ENCODE measurements at regions not wholly inside any gene's neighbourhood (a gene's known extent, or its start where the extent isn't known, plus 50 kb on each side); places are given as distances from the start of the nearest gene placed in this dataset.

DNA sequence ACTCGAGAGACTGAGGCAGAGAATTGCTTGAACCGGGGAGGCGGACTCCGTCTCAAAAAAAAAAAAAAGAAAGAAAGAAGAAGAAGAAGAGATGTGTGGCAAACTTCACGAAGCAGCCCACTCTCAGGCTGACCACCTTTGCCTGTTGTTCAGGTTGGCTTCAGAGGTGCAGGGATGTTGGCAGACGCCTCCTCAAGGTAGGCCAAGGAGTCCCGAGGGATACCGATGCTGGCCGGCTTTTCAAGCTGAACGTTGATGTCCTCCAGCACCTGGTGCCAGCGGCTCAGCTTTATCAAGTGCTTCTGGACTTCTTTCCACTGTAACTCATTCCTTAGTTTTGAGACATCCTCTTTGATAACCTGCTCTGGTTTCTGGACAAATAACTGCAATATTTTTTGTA is 243.8 kb upstream of the ADGRL2 start:
- H2AFZ ChIP-seq (ENCODE audit: low read length) = no peak overlapping the region
- no peaks in the 10 kb centered on the region for H3K9me2 ChIP-seq (replicated peaks; ENCODE audit: insufficient read depth, low read length)
- no peak for DNase-seq
- H3K27ac ChIP-seq (ENCODE audit: low read length) = no peak overlapping the region
- TF ChIP-seq EZH2phosphoT487 (IDR thresholded peaks at IDR 0.05; ENCODE audit: low read length) (no peak), EZH2 (optimal IDR thresholded peaks at IDR 0.05; ENCODE audit: low read depth, low read length) (no peak)
- TF ChIP-seq, protein P1, sequence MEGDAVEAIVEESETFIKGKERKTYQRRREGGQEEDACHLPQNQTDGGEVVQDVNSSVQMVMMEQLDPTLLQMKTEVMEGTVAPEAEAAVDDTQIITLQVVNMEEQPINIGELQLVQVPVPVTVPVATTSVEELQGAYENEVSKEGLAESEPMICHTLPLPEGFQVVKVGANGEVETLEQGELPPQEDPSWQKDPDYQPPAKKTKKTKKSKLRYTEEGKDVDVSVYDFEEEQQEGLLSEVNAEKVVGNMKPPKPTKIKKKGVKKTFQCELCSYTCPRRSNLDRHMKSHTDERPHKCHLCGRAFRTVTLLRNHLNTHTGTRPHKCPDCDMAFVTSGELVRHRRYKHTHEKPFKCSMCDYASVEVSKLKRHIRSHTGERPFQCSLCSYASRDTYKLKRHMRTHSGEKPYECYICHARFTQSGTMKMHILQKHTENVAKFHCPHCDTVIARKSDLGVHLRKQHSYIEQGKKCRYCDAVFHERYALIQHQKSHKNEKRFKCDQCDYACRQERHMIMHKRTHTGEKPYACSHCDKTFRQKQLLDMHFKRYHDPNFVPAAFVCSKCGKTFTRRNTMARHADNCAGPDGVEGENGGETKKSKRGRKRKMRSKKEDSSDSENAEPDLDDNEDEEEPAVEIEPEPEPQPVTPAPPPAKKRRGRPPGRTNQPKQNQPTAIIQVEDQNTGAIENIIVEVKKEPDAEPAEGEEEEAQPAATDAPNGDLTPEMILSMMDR (IDR thresholded peaks at IDR 0.05; ENCODE audit: low read length) = no peak
- H3K9me3 ChIP-seq (replicated peaks; ENCODE audit: insufficient read depth, low read length) = no peaks in the 10 kb centered on the region
- no peak overlapping the region for H3K9ac ChIP-seq (ENCODE audit: low read length)
- H3K4me3 ChIP-seq (ENCODE audit: low read length) = no peak overlapping the region
- H3K36me3 ChIP-seq (replicated peaks; ENCODE audit: insufficient read depth, low read length) = no peaks in the 10 kb centered on the region
- H3K4me2 ChIP-seq (ENCODE audit: low read depth, low read length) = no peak overlapping the region
- no peaks in the 10 kb centered on the region for H3K79me2 ChIP-seq (ENCODE audit: low read length)
- peaks cover 7% of the 10 kb centered on the region; the same call in 1 of the 2 replicates for H3F3A ChIP-seq (ENCODE audit: insufficient read depth, low read length)
- no peaks in the 10 kb centered on the region for H4K20me1 ChIP-seq (ENCODE audit: insufficient read depth, low read length)
- H3K4me1 ChIP-seq (ENCODE audit: low read length) = peaks cover 9% of the 10 kb centered on the region; the same call in 1 of the 2 replicates
- peaks cover 24% of the 10 kb centered on the region for H3K27me3 ChIP-seq (replicated peaks; ENCODE audit: insufficient read depth, low read length)

DNA sequence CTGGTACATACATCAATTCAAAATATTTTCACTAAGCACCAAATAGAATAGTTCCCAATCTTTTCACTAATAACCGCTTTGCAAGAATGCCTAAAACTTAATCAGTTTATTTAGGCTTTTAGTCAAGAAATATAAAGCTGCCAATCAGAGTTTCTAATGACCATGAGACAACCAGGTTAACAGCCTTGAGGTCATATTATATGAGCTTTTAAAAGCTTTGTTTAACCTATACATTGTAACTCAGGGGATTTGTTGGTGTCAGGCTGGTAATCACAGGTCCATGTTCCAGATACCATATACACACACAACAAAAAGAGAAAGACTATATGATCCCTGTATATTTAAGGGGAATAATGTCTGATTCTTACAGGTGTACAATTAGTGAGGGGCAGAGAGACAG is 246.2 kb upstream of the ADGRL2 start:
- no peak for DNase-seq
- no peaks in the 10 kb centered on the region for H3K79me2 ChIP-seq (ENCODE audit: low read length)
- H3K4me1 ChIP-seq (ENCODE audit: low read length) = peaks cover 15% of the 10 kb centered on the region
- H3K4me3 ChIP-seq (ENCODE audit: low read length) = no peak overlapping the region
- H3K9me3 ChIP-seq (replicated peaks; ENCODE audit: insufficient read depth, low read length) = no peaks in the 10 kb centered on the region
- peaks cover 46% of the 10 kb centered on the region for H3K27me3 ChIP-seq (replicated peaks; ENCODE audit: insufficient read depth, low read length)
- H3F3A ChIP-seq (ENCODE audit: insufficient read depth, low read length) = peaks cover 10% of the 10 kb centered on the region
- H3K4me2 ChIP-seq (ENCODE audit: low read depth, low read length) = no peak overlapping the region
- H4K20me1 ChIP-seq (ENCODE audit: insufficient read depth, low read length) = no peaks in the 10 kb centered on the region
- TF ChIP-seq EZH2phosphoT487 (IDR thresholded peaks at IDR 0.05; ENCODE audit: low read length) (no peak), EZH2 (optimal IDR thresholded peaks at IDR 0.05; ENCODE audit: low read depth, low read length) (no peak)
- TF ChIP-seq, protein P1 (IDR thresholded peaks at IDR 0.05; ENCODE audit: low read length) = no peak
- no peaks in the 10 kb centered on the region for H3K9me2 ChIP-seq (replicated peaks; ENCODE audit: insufficient read depth, low read length)
- no peaks in the 10 kb centered on the region for H3K36me3 ChIP-seq (replicated peaks; ENCODE audit: insufficient read depth, low read length)
- H3K9ac ChIP-seq (ENCODE audit: low read length) = no peak overlapping the region
- no peak overlapping the region for H3K27ac ChIP-seq (ENCODE audit: low read length)
- H2AFZ ChIP-seq (ENCODE audit: low read length) = no peak overlapping the region

DNA sequence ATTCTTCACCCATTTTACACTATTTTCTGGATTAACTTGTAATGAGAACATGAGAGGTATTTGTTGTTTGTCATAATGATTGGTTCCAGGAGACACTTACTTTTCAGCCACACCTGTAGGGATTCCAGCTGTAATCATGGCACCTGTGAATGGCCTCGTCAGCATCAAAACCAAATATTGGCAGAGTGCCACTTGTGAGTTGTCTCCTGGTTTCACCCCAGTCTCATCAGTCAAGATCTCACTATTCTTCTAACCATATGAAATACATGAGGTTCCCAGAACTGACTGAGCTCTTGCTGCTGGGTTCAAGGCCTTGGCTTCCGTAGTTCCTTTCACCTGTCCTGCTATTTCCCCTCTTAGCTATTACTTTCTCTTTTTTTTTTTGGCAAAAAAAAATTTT is 246.6 kb upstream of the ADGRL2 start:
- Histone ChIP-seq H3K4me2 (ENCODE audit: low read depth, low read length) (no peak overlapping the region), H3K9me3 (replicated peaks; ENCODE audit: insufficient read depth, low read length) (no peaks in the 10 kb centered on the region), H3K4me3 (ENCODE audit: low read length) (no peak overlapping the region), H3K9ac (ENCODE audit: low read length) (no peak overlapping the region), H3K27ac (ENCODE audit: low read length) (no peak overlapping the region), H3F3A (ENCODE audit: insufficient read depth, low read length) (peaks cover 15% of the 10 kb centered on the region), H4K20me1 (ENCODE audit: insufficient read depth, low read length) (no peaks in the 10 kb centered on the region), H2AFZ (ENCODE audit: low read length) (no peak overlapping the region), H3K36me3 (replicated peaks; ENCODE audit: insufficient read depth, low read length) (no peaks in the 10 kb centered on the region), H3K9me2 (replicated peaks; ENCODE audit: insufficient read depth, low read length) (no peaks in the 10 kb centered on the region), H3K79me2 (ENCODE audit: low read length) (no peaks in the 10 kb centered on the region), H3K4me1 (ENCODE audit: low read length) (peaks cover 15% of the 10 kb centered on the region), H3K27me3 (replicated peaks; ENCODE audit: insufficient read depth, low read length) (peaks cover 46% of the 10 kb centered on the region)
- peak; percentile 90 for DNase-seq
- TF ChIP-seq, protein P1 (IDR thresholded peaks at IDR 0.05; ENCODE audit: low read length) = no peak
- TF ChIP-seq EZH2phosphoT487 (IDR thresholded peaks at IDR 0.05; ENCODE audit: low read length) (no peak), EZH2 (optimal IDR thresholded peaks at IDR 0.05; ENCODE audit: low read depth, low read length) (no peak)

Measured in MM.1S (cell line).